Spleen (tissue), 11 donors: ENCODE measurements at regions not wholly inside any gene's neighbourhood (a gene's known extent, or its start where the extent isn't known, plus 50 kb on each side); places are given as distances from the start of the nearest gene placed in this dataset.

Source experiments
- DNase-seq: peaks from one replicate; pipeline ENCODE4 v3.0.0-alpha.2; 2020
- H3K27ac ChIP-seq, 8 donors: fragments of 200-600 bp; sonication (generic) in 7 of 8; 1 replicate in 4 of 8; 2 replicates in 4 of 8; pipeline versions ENCODE4 v1.5.0 to v1.8.0; 2016 to 2021; ENCODE audit warnings: inconsistent platforms in 4 of 8, mild to moderate bottlenecking in 4 of 8, moderate library complexity in 1 of 8
- H3K27me3 ChIP-seq, 7 donors: fragments of 200-600 bp; sonication (generic) in 6 of 7; replicated peaks in 1 of 7; 1 replicate in 4 of 7; 2 replicates in 3 of 7; pipeline versions ENCODE4 v1.5.0 to v1.8.0; 2016 to 2021; ENCODE audit warnings: inconsistent platforms in 3 of 7, mild to moderate bottlenecking in 1 of 7
- H3K36me3 ChIP-seq, 6 donors: fragments of 200-600 bp; sonication (generic) in 5 of 6; 1 replicate in 4 of 6; 2 replicates in 2 of 6; pipeline versions ENCODE4 v1.5.0 to v1.8.0; 2016 to 2021; ENCODE audit warnings: inconsistent platforms in 2 of 6
- H3K4me1 ChIP-seq, 6 donors: fragments of 200-600 bp; sonication (generic) in 5 of 6; 1 replicate in 3 of 6; 2 replicates in 3 of 6; pipeline versions ENCODE4 v1.5.0 to v1.8.0; 2016 to 2021; ENCODE audit warnings: inconsistent platforms in 3 of 6
- H3K4me3 ChIP-seq, 8 donors: fragments of 200-600 bp; sonication (generic) in 7 of 8; 1 replicate in 4 of 8; 2 replicates in 4 of 8; pipeline versions ENCODE4 v1.5.0 to v1.8.0; 2016 to 2021; ENCODE audit warnings: inconsistent platforms in 4 of 8, mild to moderate bottlenecking in 4 of 8, moderate library complexity in 2 of 8
- H3K9me3 ChIP-seq, 8 donors: fragments of 200-600 bp; sonication (generic) in 7 of 8; 1 replicate in 4 of 8; 2 replicates in 4 of 8; pipeline versions ENCODE4 v1.5.0 to v1.8.0; 2016 to 2021; ENCODE audit warnings: inconsistent platforms in 4 of 8
- CTCF ChIP-seq, 11 experiments: fragments of 200-600 bp in 7 of 11; fragments of 450-650 bp in 4 of 11; sonication (generic) in 4 of 11; IDR thresholded peaks in 8 of 11; conservative IDR thresholded peaks in 3 of 11; 1 replicate in 7 of 11; 2 replicates in 4 of 11; pipeline versions ENCODE4 v1.4.0 to v1.8.0; 2016 to 2021; ENCODE audit warnings: antibody characterized with exemption in 11 of 11, inconsistent platforms in 4 of 11, mild to moderate bottlenecking in 1 of 11
- POLR2A ChIP-seq, 3 donors: fragments of 450-650 bp; IDR thresholded peaks; one replicate each; pipeline ENCODE4 v1.5.1; 2017; ENCODE audit warnings: antibody characterized with exemption in 3 of 3, mild to moderate bottlenecking in 1 of 3
- POLR2AphosphoS5 ChIP-seq, 3 donors: sonication (generic); formaldehyde crosslinking; IDR thresholded peaks; one replicate each; pipeline ENCODE4 v1.5.1; 2017; ENCODE audit warnings: antibody characterized with exemption in 3 of 3
- WGBS, 5 donors: extraction: QIAGEN DNeasy Blood & Tissue Kit in 3 of 5; methylation state at CpG; one replicate each; pipeline versions ENCODE4 v1.1.5 to v1.1.7; 2013 to 2018; 5-methylcytosine and 5-hydroxymethylcytosine counted together
- intact Hi-C: fragments of 100-400 bp; cut with DNase I; formaldehyde crosslinking; loops from one replicate; pipeline ENCODE4 v1.15.0; 2023; ENCODE audit warnings: low total_unique reads
- donor health status: healthy with polysubstance abuse.
- donor health status: DM: no; HTN: no; CAD: no; lungs with moderate emphysema.
- donor health status: DM: no; HTN: no; CAD: no.
- donor health status: Bipolar disorder and iron deficiency.
- donor health status: healthy.
- donor health status: DM: no; HTN: no; CAD: no.
- donor health status: DM: yes; HTN: yes; CAD: no.

DNA sequence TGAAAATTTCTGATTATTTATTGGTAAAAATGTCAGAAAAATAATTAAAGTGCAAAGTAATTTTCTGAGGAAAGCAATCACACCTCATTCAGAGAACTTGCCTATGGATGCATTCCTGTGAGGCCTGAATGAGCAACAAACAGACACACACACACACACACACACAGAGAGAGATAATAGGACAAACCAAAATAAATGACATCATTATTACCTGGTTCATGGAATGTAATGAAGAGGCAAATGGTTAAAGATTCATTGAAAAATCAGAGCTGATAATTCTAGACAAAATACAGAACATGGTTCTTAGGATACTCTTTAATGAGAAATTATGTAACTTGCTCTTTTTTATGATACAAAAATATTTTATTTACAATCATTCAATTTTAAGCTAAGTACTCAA lies 490.6 kb upstream of the POU3F2 start:
- intact Hi-C loops = no loop called here
- H3K27ac ChIP-seq = no peak overlapping the region
- TF ChIP-seq POLR2AphosphoS5 (IDR thresholded peaks at IDR 0.05) (no peak), CTCF (IDR thresholded peaks at IDR 0.05 in 8 of 11, conservative IDR thresholded peaks at IDR 0.05 in 3 of 11) (no peak), POLR2A (IDR thresholded peaks at IDR 0.05) (no peak)
- H3K27me3 ChIP-seq = no peaks in the 10 kb centered on the region
- H3K36me3 ChIP-seq = no peaks in the 10 kb centered on the region
- no peak for DNase-seq
- H3K4me3 ChIP-seq = no peak overlapping the region
- no peaks in the 10 kb centered on the region for H3K9me3 ChIP-seq
- no peaks in the 10 kb centered on the region for H3K4me1 ChIP-seq

DNA sequence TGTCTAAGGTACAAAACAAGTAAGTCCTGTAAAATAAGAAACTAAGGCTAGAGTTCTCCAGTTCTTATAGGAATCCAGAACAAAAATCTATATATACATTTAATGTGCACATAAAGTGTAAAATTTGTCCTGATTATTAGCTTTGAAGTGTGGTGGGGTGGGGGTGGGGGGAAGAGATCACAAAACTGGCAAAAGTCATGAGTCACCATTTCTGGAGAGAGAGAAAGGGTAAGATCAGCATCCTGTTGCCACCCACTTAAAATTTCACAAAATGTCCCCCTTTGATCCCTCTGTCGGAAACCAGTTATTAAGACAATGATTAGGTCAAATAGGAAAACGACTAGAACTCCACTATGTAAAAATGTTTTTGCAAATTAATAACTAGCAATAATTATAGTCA lies 482.0 kb upstream of the POU3F2 start:
- no peaks in the 10 kb centered on the region for H3K9me3 ChIP-seq
- WGBS, 5 donors = 68 to 79% (median 72%) methylated on average over 2 of the region's 2 CpGs
- H3K4me1 ChIP-seq = no peaks in the 10 kb centered on the region
- TF ChIP-seq CTCF (IDR thresholded peaks at IDR 0.05 in 8 of 11, conservative IDR thresholded peaks at IDR 0.05 in 3 of 11) (no peak), POLR2A (IDR thresholded peaks at IDR 0.05) (no peak), POLR2AphosphoS5 (IDR thresholded peaks at IDR 0.05) (no peak)
- H3K27me3 ChIP-seq = no peaks in the 10 kb centered on the region
- intact Hi-C loops = no loop called here
- DNase-seq = no peak
- H3K36me3 ChIP-seq = no peaks in the 10 kb centered on the region
- H3K27ac ChIP-seq = no peak overlapping the region
- no peak overlapping the region for H3K4me3 ChIP-seq

- no peaks in the 10 kb centered on the region for H3K27me3 ChIP-seq
- TF ChIP-seq POLR2AphosphoS5 (IDR thresholded peaks at IDR 0.05) = no peak
- TF ChIP-seq CTCF (IDR thresholded peaks at IDR 0.05 in 8 of 11, conservative IDR thresholded peaks at IDR 0.05 in 3 of 11) = no peak
- TF ChIP-seq POLR2A (IDR thresholded peaks at IDR 0.05) = no peak
- no peak for DNase-seq
- no peaks in the 10 kb centered on the region for H3K36me3 ChIP-seq
- 70 to 75% (median 71%) methylated on average over 3 of the region's 3 CpGs for WGBS, 5 donors
- no peak overlapping the region for H3K4me3 ChIP-seq
- no peak overlapping the region for H3K27ac ChIP-seq
- intact Hi-C loops = no loop called here
- no peaks in the 10 kb centered on the region for H3K9me3 ChIP-seq
- H3K4me1 ChIP-seq = no peaks in the 10 kb centered on the region
Observed at GRCh38 chr6:98358173-98358572, 476.2 kb upstream of the POU3F2 start.

GRCh38 chr6:98366371-98366770 lies 468.0 kb upstream of the POU3F2 start:
- DNase-seq = no peak
- H3K4me1 ChIP-seq = no peaks in the 10 kb centered on the region
- H3K36me3 ChIP-seq = no peaks in the 10 kb centered on the region
- no peaks in the 10 kb centered on the region for H3K9me3 ChIP-seq
- intact Hi-C loops = no loop called here
- 80 to 88% (median 80%) methylated on average over 6 of the region's 6 CpGs for whole genome bisulfite sequencing, 5 donors
- H3K27me3 ChIP-seq = no peaks in the 10 kb centered on the region
- no peak overlapping the region for H3K27ac ChIP-seq
- H3K4me3 ChIP-seq = no peak overlapping the region
- TF ChIP-seq POLR2AphosphoS5 (IDR thresholded peaks at IDR 0.05) (no peak), CTCF (IDR thresholded peaks at IDR 0.05 in 8 of 11, conservative IDR thresholded peaks at IDR 0.05 in 3 of 11) (no peak), POLR2A (IDR thresholded peaks at IDR 0.05) (no peak)
